H1 (cell line): ENCODE measurements at regions not wholly inside any gene's neighbourhood (a gene's known extent, or its start where the extent isn't known, plus 50 kb on each side); places are given as distances from the start of the nearest gene placed in this dataset.

Experiments
- CTCF ChIA-PET: fragments of 300-600 bp; sonication (Branson Sonifier 250); formaldehyde crosslinking; loops from one replicate; lab custom pipeline; 2021; ENCODE audit not compliant: partially characterized antibody; lab: Charles Lee
- POLR2A ChIA-PET: fragments of 300-600 bp; sonication (Branson Sonifier 250); formaldehyde crosslinking; loops from one replicate; lab custom pipeline; 2021; ENCODE audit warnings: inconsistent platforms; ENCODE audit not compliant: partially characterized antibody; lab: Charles Lee
- DNase-seq, 2 experiments: peaks; one replicate each; pipeline versions ENCODE4 v3.0.0 to v3.0.0-alpha.2; 2010 to 2022; ENCODE audit warnings: low spot score in 2 of 2, low read depth in 1 of 2, mixed read lengths in 1 of 2
- FAIRE-seq: peaks from 2 replicates; lab custom pipeline; 2011; peaks lifted over from hg19 to GRCh38; lab: Jason Lieb, UNC
- H2AFZ ChIP-seq: 2 replicates; pipeline ENCODE4 v1.8.1; 2012; ENCODE audit warnings: low read length, inconsistent platforms
- H2AK5ac ChIP-seq: 2 replicates; pipeline ENCODE4 v1.6.1; 2013; ENCODE audit warnings: low read depth, low read length
- H2BK120ac ChIP-seq: replicated peaks from 2 replicates; pipeline ENCODE3; 2013; ENCODE audit warnings: low read depth, low read length, inconsistent platforms
- H2BK12ac ChIP-seq: 2 replicates; pipeline ENCODE4 v1.6.1; 2013; ENCODE audit warnings: low read depth, low read length
- H2BK15ac ChIP-seq: 2 replicates; pipeline ENCODE4 v1.6.1; 2013; ENCODE audit warnings: low read length
- H2BK20ac ChIP-seq: 2 replicates; pipeline ENCODE4 v1.6.1; 2013; ENCODE audit warnings: low read length
- H2BK5ac ChIP-seq: 2 replicates; pipeline ENCODE4 v1.6.1; 2013; ENCODE audit warnings: low read depth, low read length
- H3K14ac ChIP-seq: 2 replicates; pipeline ENCODE4 v1.6.1; 2013; ENCODE audit warnings: inconsistent platforms; ENCODE audit not compliant: insufficient read length
- H3K18ac ChIP-seq: 2 replicates; pipeline ENCODE4 v1.6.1; 2013; ENCODE audit warnings: low read length; ENCODE audit errors: extremely low read depth
- H3K23ac ChIP-seq: 2 replicates; pipeline ENCODE4 v1.6.1; 2013; ENCODE audit warnings: inconsistent platforms; ENCODE audit not compliant: insufficient read length
- H3K23me2 ChIP-seq: 2 replicates; pipeline ENCODE4 v1.6.1; 2013; ENCODE audit warnings: low read depth, low read length
- H3K27ac ChIP-seq: 2 replicates; pipeline ENCODE4 v1.6.1; 2011; ENCODE audit warnings: low read depth, low read length, inconsistent platforms
- H3K27me3 ChIP-seq, 4 experiments: replicated peaks in 1 of 4; 1 replicate in 1 of 4; 2 replicates in 3 of 4; pipeline versions ENCODE4 v1.6.1 to v1.8.1; 2011 to 2013; ENCODE audit warnings: low read length in 3 of 4, mild to moderate bottlenecking in 3 of 4, inconsistent platforms in 2 of 4, mixed read lengths in 2 of 4, moderate library complexity in 1 of 4; ENCODE audit not compliant: control insufficient read depth in 3 of 4, insufficient read depth in 3 of 4; ENCODE audit errors: extremely low read depth in 1 of 4
- H3K36me3 ChIP-seq, 4 experiments: 2 replicates each; pipeline versions ENCODE4 v1.6.1 to v1.8.1; 2011 to 2013; ENCODE audit warnings: mild to moderate bottlenecking in 4 of 4, low read length in 3 of 4, moderate library complexity in 2 of 4, control low read depth in 1 of 4, inconsistent platforms in 1 of 4; ENCODE audit not compliant: insufficient read depth in 4 of 4, control insufficient read depth in 2 of 4
- H3K4ac ChIP-seq: replicated peaks from 2 replicates; pipeline ENCODE3; 2013; ENCODE audit warnings: low read length, low read depth, mixed read lengths, inconsistent platforms; ENCODE audit not compliant: insufficient read length
- H3K4me1 ChIP-seq, 4 experiments: replicated peaks in 1 of 4; 1 replicate in 1 of 4; 2 replicates in 3 of 4; pipeline versions ENCODE4 v1.6.1 to v1.8.1; 2011 to 2013; ENCODE audit warnings: low read length in 3 of 4, inconsistent platforms in 2 of 4, mixed read lengths in 1 of 4; ENCODE audit not compliant: insufficient read depth in 4 of 4, control insufficient read depth in 3 of 4
- H3K4me2 ChIP-seq, 2 experiments: 2 replicates each; pipeline versions ENCODE4 v1.6.1 to v1.8.1; 2011 to 2013; ENCODE audit warnings: low read depth in 2 of 2, low read length in 2 of 2, control low read depth in 1 of 2, inconsistent platforms in 1 of 2, mild to moderate bottlenecking in 1 of 2; ENCODE audit not compliant: insufficient read depth in 1 of 2
- H3K4me3 ChIP-seq, 4 experiments: fragments of 200-600, 300-600 bp in 1 of 4; sonication (generic), shearing (Covaris generic), sonication (Bioruptor Twin) in 1 of 4; 2 replicates each; pipeline versions ENCODE4 v1.5.1 to v1.8.1; 2011 to 2016; ENCODE audit warnings: low read length in 4 of 4, low read depth in 3 of 4, control low read depth in 2 of 4, inconsistent platforms in 2 of 4, mild to moderate bottlenecking in 2 of 4, mixed read lengths in 1 of 4, moderate library complexity in 1 of 4; ENCODE audit not compliant: insufficient read depth in 2 of 4; ENCODE audit errors: extremely low read depth in 1 of 4
- H3K56ac ChIP-seq: replicated peaks from 2 replicates; pipeline ENCODE3; 2013; ENCODE audit warnings: low read depth, mild to moderate bottlenecking, mixed read lengths, low read length, inconsistent platforms; ENCODE audit not compliant: insufficient read length
- H3K79me1 ChIP-seq: 2 replicates; pipeline ENCODE4 v1.6.1; 2013; ENCODE audit warnings: low read depth, low read length, control low read depth
- H3K79me2 ChIP-seq, 2 experiments: 2 replicates each; pipeline versions ENCODE4 v1.6.1 to v1.8.1; 2012 to 2013; ENCODE audit warnings: low read length in 2 of 2, mild to moderate bottlenecking in 2 of 2, inconsistent platforms in 1 of 2; ENCODE audit not compliant: insufficient read depth in 2 of 2, control insufficient read depth in 1 of 2
- H3K9ac ChIP-seq, 4 experiments: replicated peaks in 1 of 4; 1 replicate in 1 of 4; 2 replicates in 3 of 4; pipeline versions ENCODE4 v1.6.1 to v1.8.1; 2011 to 2013; ENCODE audit warnings: low read depth in 3 of 4, low read length in 3 of 4, control low read depth in 2 of 4, mild to moderate bottlenecking in 2 of 4, moderate library complexity in 2 of 4, inconsistent platforms in 1 of 4; ENCODE audit errors: extremely low read depth in 1 of 4
- H3K9me3 ChIP-seq, 2 experiments: 2 replicates each; pipeline versions ENCODE4 v1.6.1 to v1.8.1; 2012 to 2013; ENCODE audit warnings: mild to moderate bottlenecking in 2 of 2, moderate library complexity in 2 of 2, control low read depth in 1 of 2, inconsistent platforms in 1 of 2, low read depth in 1 of 2, low read length in 1 of 2, mixed read lengths in 1 of 2; ENCODE audit not compliant: insufficient read depth in 2 of 2
- H4K20me1 ChIP-seq, 2 experiments: replicated peaks in 1 of 2; 2 replicates each; pipeline versions ENCODE3 to v1.8.1; 2011 to 2013; ENCODE audit warnings: inconsistent platforms in 2 of 2, low read length in 2 of 2, mild to moderate bottlenecking in 1 of 2; ENCODE audit not compliant: insufficient read depth in 2 of 2, control insufficient read depth in 1 of 2
- H4K5ac ChIP-seq: 2 replicates; pipeline ENCODE4 v1.6.1; 2013; ENCODE audit warnings: low read length, low read depth, mixed read lengths, inconsistent platforms; ENCODE audit not compliant: insufficient read length
- H4K8ac ChIP-seq: 2 replicates; pipeline ENCODE4 v1.8.0; 2013; ENCODE audit warnings: mild to moderate bottlenecking, moderate library complexity, low read length, inconsistent platforms; ENCODE audit not compliant: insufficient read depth; ENCODE audit errors: extremely low read depth
- H4K91ac ChIP-seq: replicated peaks from 2 replicates; pipeline ENCODE3; 2013; ENCODE audit warnings: low read length, mixed read lengths, inconsistent platforms; ENCODE audit not compliant: insufficient read length
- JUN ChIP-seq: IDR thresholded peaks from 2 replicates; pipeline ENCODE4 v1.6.1; 2011; ENCODE audit warnings: low read depth, mild to moderate bottlenecking, improper control_type of control experiment, low read length
- KDM4A ChIP-seq: IDR thresholded peaks from one replicate; pipeline ENCODE4 v1.7.1; 2012; ENCODE audit warnings: low read depth, mild to moderate bottlenecking, moderate library complexity, low read length, inconsistent platforms; ENCODE audit not compliant: severe bottlenecking
- NRF1 ChIP-seq: IDR thresholded peaks from 2 replicates; pipeline ENCODE4 v1.6.1; 2011; ENCODE audit warnings: mild to moderate bottlenecking, low read depth, low read length, improper control_type of control experiment
- PHF8 ChIP-seq: fragments of 200-600 bp; sonication (generic); conservative IDR thresholded peaks from 2 replicates; pipeline ENCODE4 v1.7.1; 2012; ENCODE audit warnings: low read depth, mild to moderate bottlenecking, inconsistent platforms, low read length, moderate library complexity
- POLR2AphosphoS5 ChIP-seq: IDR thresholded peaks from 2 replicates; pipeline ENCODE4 v1.6.1; 2011; ENCODE audit warnings: low read depth, low read length
- RAD21 ChIP-seq, 2 experiments: IDR thresholded peaks in 1 of 2; conservative IDR thresholded peaks in 1 of 2; 2 replicates each; pipeline ENCODE4 v1.6.1; 2011; ENCODE audit warnings: low read depth in 2 of 2, low read length in 2 of 2, improper control_type of control experiment in 1 of 2, inconsistent platforms in 1 of 2, mild to moderate bottlenecking in 1 of 2, moderate library complexity in 1 of 2
- RBBP5 ChIP-seq: IDR thresholded peaks from 2 replicates; pipeline ENCODE4 v1.7.1; 2012; ENCODE audit warnings: low read depth, mild to moderate bottlenecking, inconsistent platforms, low read length, moderate library complexity, borderline replicate concordance
- SIN3A ChIP-seq, 2 experiments: IDR thresholded peaks in 1 of 2; conservative IDR thresholded peaks in 1 of 2; 2 replicates each; pipeline ENCODE4 v1.6.1; 2011 to 2012; ENCODE audit warnings: low read length in 2 of 2, improper control_type of control experiment in 1 of 2, low read depth in 1 of 2, mild to moderate bottlenecking in 1 of 2
- SIX5 ChIP-seq: IDR thresholded peaks from 2 replicates; pipeline ENCODE4 v1.6.1; 2011; ENCODE audit warnings: mild to moderate bottlenecking, low read depth, low read length
- SRF ChIP-seq: IDR thresholded peaks from 2 replicates; pipeline ENCODE4 v1.6.1; 2011; ENCODE audit warnings: mild to moderate bottlenecking, low read depth, low read length, moderate library complexity
- YY1 ChIP-seq: IDR thresholded peaks from 2 replicates; pipeline ENCODE4 v1.6.1; 2011; ENCODE audit warnings: low read depth, mild to moderate bottlenecking, low read length
- WGBS, 2 experiments: shearing (Covaris generic) in 1 of 2; methylation state at CpG; one replicate each; pipeline versions ENCODE4 v1.1.6 to v1.1.7; 2013 to 2015; ENCODE audit warnings: low lambda C conversion rate in 2 of 2, mixed read lengths in 2 of 2, inconsistent platforms in 1 of 2, low coverage in 1 of 2, missing lambda C conversion rate in 1 of 2; ENCODE audit not compliant: insufficient replicate concordance in 2 of 2, insufficient coverage in 1 of 2, insufficient read length in 1 of 2; ENCODE audit errors: extremely low coverage in 1 of 2, missing lambda C conversion rate in 1 of 2; 5-methylcytosine and 5-hydroxymethylcytosine counted together
- TF ChIP-seq, protein P1 (sequence below): IDR thresholded peaks from 2 replicates; pipeline ENCODE4 v1.6.1; 2012; ENCODE audit warnings: inconsistent platforms

DNA sequence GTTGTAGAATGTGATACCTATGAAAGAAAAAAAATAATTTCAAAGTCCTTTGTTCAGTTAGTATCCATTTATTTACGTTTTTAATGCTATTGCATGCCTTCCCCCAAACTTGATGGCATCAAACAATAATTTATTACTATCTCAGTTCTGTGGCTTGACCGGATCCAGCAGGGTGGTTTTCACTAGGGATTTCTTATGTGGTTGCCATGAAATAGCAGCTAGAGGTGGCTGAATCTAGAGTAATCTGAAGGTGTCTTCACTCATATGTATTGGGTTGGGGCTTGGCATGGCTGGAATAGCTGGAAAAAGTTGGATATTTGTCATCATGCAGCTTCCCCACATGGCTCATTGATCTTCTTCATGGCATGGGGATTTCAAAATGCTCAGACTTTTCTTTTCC is 619.3 kb upstream of the ZNF608 start:
- H4K8ac ChIP-seq: no peak overlapping the region
- no peak for FAIRE-seq
- CTCF ChIA-PET: no interaction called here

More for the DNA sequence above, 619.3 kb upstream of the ZNF608 start:
- Histone ChIP-seq H3K36me3 (no peaks in the 10 kb centered on the region), H3K79me2 (no peaks in the 10 kb centered on the region), H2BK20ac (no peak overlapping the region), H3K4me1 (peaks cover 0 to 3% (median 0%) of the 10 kb centered on the region in 4 experiments; a peak in 2 of 7 replicates), H2BK5ac (no peak overlapping the region), H3K23ac (no peak overlapping the region), H3K9me3 (no peaks in the 10 kb centered on the region), H3K27ac (no peak overlapping the region), H3K4me2 (no peak overlapping the region), H4K20me1 (no peaks in the 10 kb centered on the region), H3K4me3 (no peak overlapping the region), H3K18ac (no peak overlapping the region), H2BK12ac (no peak overlapping the region), H3K14ac (no peak overlapping the region), H3K79me1 (no peaks in the 10 kb centered on the region), H3K56ac (no peak overlapping the region), H2AK5ac (no peak overlapping the region), H3K27me3 (no peaks in the 10 kb centered on the region), H4K91ac (no peak overlapping the region), H2BK120ac (no peak overlapping the region), H4K5ac (no peak overlapping the region), H3K4ac (no peak overlapping the region), H2BK15ac (no peak overlapping the region), H2AFZ (no peak overlapping the region), H3K23me2 (no peaks in the 10 kb centered on the region), H3K9ac (no peak overlapping the region)
- DNase-seq: no peak
- TF ChIP-seq JUN (no peak), KDM4A (no peak), SRF (no peak), YY1 (no peak), SIN3A (conservative IDR thresholded peaks at IDR 0.05 in 1 of 2, IDR thresholded peaks at IDR 0.05 in 1 of 2; ENCODE audit: low read depth in 1 of 2, low read length in 2 of 2) (no peak), RAD21 (IDR thresholded peaks at IDR 0.05 in 1 of 2, conservative IDR thresholded peaks at IDR 0.05 in 1 of 2; ENCODE audit: low read depth in 2 of 2, low read length in 2 of 2) (no peak), POLR2AphosphoS5 (no peak), NRF1 (no peak), PHF8 (no peak), SIX5 (no peak), RBBP5 (no peak)
- TF ChIP-seq, protein P1, sequence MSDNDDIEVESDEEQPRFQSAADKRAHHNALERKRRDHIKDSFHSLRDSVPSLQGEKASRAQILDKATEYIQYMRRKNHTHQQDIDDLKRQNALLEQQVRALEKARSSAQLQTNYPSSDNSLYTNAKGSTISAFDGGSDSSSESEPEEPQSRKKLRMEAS: no peak
- POLR2A ChIA-PET: interaction anchor here (0.6 kb wide), 1 partner anchor 486 kb away, joined by 6 read pairs; no protein-coding TSS in a partner anchor
- 86% methylated on average over 2 of the region's 2 CpGs; no CpG with 5 or more reads in 1 of the 2 experiments for WGBS, 2 experiments
